Lower leg skin (tissue), 4 donors: ENCODE measurements at regions not wholly inside any gene's neighbourhood (a gene's known extent, or its start where the extent isn't known, plus 50 kb on each side); places are given as distances from the start of the nearest gene placed in this dataset.

ENCODE experiments used
- DNase-seq, 2 donors: peaks; one replicate each; pipeline ENCODE4 v3.0.0-alpha.2; 2019; ENCODE audit warnings: low spot score in 2 of 2
- H3K4me3 ChIP-seq: fragments of 200-600 bp; sonication (generic); 2 replicates; pipeline ENCODE4 v1.5.1; 2017; ENCODE audit warnings: mild to moderate bottlenecking, low read depth; ENCODE audit not compliant: poor library complexity, severe bottlenecking
- POLR2A ChIP-seq, 2 donors: fragments of 450-650 bp; IDR thresholded peaks; one replicate each; pipeline ENCODE4 v1.6.1; 2016 to 2017; ENCODE audit warnings: antibody characterized with exemption in 2 of 2, mild to moderate bottlenecking in 1 of 2, moderate library complexity in 1 of 2
- WGBS, 2 donors: methylation state at CpG; one replicate each; pipeline ENCODE4 v1.1.5; 2018; 5-methylcytosine and 5-hydroxymethylcytosine counted together
- intact Hi-C: fragments of 100-400 bp; cut with DNase I; formaldehyde crosslinking; loops from one replicate; pipeline ENCODE4 v1.15.0; 2023; ENCODE audit warnings: low total_unique reads
- TF ChIP-seq, protein P1 (sequence below), 3 donors: fragments of 450-650 bp; IDR thresholded peaks; one replicate each; pipeline ENCODE4 v1.5.1; 2016; ENCODE audit warnings: antibody characterized with exemption in 3 of 3, mild to moderate bottlenecking in 3 of 3, moderate library complexity in 2 of 3

DNA sequence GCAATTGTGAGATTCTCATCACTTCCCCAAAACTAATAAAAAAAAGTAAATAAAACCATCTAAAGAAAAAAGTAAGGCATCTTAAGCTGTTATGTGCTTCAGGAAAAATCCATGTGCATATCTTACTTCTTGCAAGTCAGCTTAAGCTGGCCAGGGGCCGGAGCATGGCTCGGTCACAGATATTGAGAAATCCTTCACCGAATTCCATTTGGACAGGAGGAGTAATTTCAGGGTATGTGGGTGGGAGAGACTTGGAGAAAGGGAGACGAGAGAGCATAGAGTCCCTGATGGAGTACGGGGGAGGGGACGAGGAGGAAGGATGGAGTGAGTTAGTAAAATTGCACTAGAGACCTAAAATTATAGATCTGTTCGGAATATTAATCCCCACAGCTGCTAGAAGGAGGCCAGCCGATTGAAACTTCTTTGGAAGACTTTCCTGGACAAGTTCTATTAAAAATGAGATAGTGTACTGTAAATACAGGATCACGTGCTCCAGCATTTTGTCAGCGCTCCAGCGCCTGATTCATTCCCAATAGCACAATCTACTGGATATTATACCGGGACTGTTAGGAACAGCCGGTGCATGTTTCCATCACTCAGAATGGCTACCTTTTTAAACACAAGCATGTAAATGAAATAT is 438.5 kb downstream of the ZNF516 start:
- DNase-seq, result peak in 1 of 2 donors; percentile 19
- H3K4me3 ChIP-seq, result no peak overlapping the region
- WGBS, 2 donors, result 75 to 80% methylated on average over 13 of the region's 13 CpGs
- TF ChIP-seq POLR2A (IDR thresholded peaks at IDR 0.05), result no peak
- TF ChIP-seq, protein P1, sequence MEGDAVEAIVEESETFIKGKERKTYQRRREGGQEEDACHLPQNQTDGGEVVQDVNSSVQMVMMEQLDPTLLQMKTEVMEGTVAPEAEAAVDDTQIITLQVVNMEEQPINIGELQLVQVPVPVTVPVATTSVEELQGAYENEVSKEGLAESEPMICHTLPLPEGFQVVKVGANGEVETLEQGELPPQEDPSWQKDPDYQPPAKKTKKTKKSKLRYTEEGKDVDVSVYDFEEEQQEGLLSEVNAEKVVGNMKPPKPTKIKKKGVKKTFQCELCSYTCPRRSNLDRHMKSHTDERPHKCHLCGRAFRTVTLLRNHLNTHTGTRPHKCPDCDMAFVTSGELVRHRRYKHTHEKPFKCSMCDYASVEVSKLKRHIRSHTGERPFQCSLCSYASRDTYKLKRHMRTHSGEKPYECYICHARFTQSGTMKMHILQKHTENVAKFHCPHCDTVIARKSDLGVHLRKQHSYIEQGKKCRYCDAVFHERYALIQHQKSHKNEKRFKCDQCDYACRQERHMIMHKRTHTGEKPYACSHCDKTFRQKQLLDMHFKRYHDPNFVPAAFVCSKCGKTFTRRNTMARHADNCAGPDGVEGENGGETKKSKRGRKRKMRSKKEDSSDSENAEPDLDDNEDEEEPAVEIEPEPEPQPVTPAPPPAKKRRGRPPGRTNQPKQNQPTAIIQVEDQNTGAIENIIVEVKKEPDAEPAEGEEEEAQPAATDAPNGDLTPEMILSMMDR (IDR thresholded peaks at IDR 0.05), result no peak
- intact Hi-C loops, result no loop called here

DNA sequence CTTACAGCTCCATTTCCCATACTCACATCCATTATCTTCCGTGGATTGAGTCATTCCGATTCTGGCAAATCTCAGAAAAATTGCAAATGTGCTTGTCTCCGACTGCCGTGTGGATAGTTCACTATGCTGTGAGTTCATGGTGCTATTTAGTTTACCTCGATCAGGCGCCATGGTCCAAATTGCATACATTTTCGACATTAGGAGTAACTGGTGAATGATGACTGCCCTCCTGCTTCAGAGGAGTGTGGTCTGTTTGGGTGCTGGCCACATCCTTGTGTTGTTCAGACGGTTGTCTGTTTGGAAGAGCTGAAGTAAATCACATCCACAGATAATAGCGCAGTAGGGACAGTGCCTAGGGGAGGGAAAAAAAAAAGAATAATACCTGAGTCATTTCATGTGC is 439.5 kb downstream of the ZNF516 start:
- intact Hi-C loops, result no loop called here
- no peak for DNase-seq
- no peak overlapping the region for H3K4me3 ChIP-seq
- 89 to 90% methylated on average over 9 of the region's 9 CpGs for WGBS, 2 donors
- no peak for TF ChIP-seq POLR2A (IDR thresholded peaks at IDR 0.05)
- TF ChIP-seq, protein P1 (IDR thresholded peaks at IDR 0.05), result no peak

DNA sequence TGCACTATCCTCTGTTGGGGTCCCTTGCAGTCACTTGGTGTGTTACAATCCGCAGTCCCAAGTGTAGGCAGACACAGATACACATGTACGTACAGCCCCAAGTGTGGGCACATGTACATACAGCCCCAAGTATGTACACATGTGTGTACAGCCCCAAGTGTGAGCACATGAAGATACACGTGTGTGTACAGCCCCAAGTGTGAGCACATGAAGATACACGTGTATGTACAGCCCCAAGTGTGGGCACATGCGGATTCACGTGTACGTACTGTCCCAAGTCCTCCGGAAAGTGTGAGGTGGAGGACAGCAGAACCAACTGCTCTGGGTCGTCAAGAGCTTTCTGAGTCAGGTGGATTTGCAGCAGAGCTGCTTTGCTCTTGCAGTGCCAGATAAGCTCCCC is 440.0 kb downstream of the ZNF516 start:
- TF ChIP-seq, protein P1 (IDR thresholded peaks at IDR 0.05), result no peak
- intact Hi-C loops, result no loop called here
- DNase-seq, result no peak
- no peak overlapping the region for H3K4me3 ChIP-seq
- WGBS, 2 donors, result 87 to 92% methylated on average over 9 of the region's 9 CpGs

DNA sequence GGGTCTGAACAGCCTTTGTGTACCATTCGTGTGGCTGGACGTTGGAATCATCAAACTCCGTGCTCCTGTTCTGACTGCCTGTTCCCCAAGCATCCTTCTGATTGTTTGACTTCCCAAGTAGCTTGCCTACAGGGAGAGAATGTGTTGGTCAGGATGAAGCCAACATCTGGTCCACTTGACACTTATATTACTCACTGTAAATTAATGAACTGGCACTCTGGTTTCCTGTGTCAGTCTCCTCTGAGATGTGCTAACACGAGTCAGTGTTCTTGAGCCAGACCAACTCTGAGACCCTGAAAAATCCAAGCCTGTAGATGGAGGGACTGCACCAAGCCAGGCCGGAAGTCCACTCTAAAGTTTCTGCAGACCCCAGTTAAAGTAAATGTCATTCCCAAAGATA is 440.9 kb downstream of the ZNF516 start:
- no peak overlapping the region for H3K4me3 ChIP-seq
- no peak for DNase-seq
- 79 to 84% methylated on average over 5 of the region's 5 CpGs for WGBS, 2 donors
- intact Hi-C loops, result no loop called here
- TF ChIP-seq, protein P1 (IDR thresholded peaks at IDR 0.05), result no peak
- no peak for TF ChIP-seq POLR2A (IDR thresholded peaks at IDR 0.05)

DNA sequence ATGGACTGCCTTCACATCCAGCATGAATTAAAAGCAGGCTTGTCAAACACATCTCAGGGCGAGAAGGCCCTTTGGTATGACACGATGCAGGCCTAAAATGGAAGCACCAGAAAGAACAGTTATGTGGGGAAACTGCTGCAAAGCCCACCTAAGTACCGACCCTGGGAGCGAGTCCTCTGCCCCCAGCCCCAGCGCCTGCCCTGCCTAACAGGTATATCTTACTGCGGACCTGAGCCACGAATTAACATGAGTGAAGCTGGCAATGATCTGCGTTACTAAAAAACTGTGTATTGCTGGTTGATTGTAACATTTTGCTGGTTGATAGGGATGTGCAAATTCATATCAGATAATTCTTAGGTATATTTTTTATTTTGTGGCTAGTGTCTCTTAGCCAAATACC is 441.5 kb downstream of the ZNF516 start:
- no peak for DNase-seq
- WGBS, 2 donors, result 90 to 92% methylated on average over 8 of the region's 8 CpGs
- TF ChIP-seq, protein P1 (IDR thresholded peaks at IDR 0.05), result no peak
- H3K4me3 ChIP-seq, result no peak overlapping the region
- intact Hi-C loops, result no loop called here

DNA sequence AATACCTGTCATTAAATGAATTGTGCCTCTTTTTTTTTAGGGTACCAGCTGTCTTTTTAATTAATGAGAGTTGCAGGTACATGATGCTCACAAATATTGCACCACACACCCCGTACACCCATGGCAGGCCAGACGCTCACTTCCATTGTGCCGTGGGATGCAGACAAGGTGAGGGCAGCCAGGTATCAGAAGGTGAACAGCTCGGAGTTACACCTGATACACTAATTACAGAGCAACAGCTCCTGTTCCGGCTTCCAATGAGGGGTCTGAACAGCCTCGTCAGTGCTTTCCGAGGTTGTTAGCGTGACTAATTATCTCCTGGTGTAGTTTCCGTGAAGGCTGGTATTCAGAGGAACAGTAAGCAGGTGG is 442.8 kb downstream of the ZNF516 start:
- 73 to 79% methylated on average over 9 of the region's 9 CpGs for WGBS, 2 donors
- TF ChIP-seq, protein P1 (IDR thresholded peaks at IDR 0.05), result no peak
- TF ChIP-seq POLR2A (IDR thresholded peaks at IDR 0.05), result no peak
- intact Hi-C loops, result no loop called here
- no peak for DNase-seq
- no peak overlapping the region for H3K4me3 ChIP-seq
